GM18507 (cell line): ENCODE measurements at regions not wholly inside any gene's neighbourhood (a gene's known extent, or its start where the extent isn't known, plus 50 kb on each side); places are given as distances from the start of the nearest gene placed in this dataset.

Source experiments
- DNase-seq: peaks from one replicate; pipeline ENCODE4 v3.0.0; 2011; ENCODE audit warnings: low read depth; ENCODE audit not compliant: insufficient read length; ENCODE audit errors: extremely low spot score
- FAIRE-seq: peaks from 2 replicates; lab custom pipeline; 2011; peaks lifted over from hg19 to GRCh38; lab: Jason Lieb, UNC

DNA sequence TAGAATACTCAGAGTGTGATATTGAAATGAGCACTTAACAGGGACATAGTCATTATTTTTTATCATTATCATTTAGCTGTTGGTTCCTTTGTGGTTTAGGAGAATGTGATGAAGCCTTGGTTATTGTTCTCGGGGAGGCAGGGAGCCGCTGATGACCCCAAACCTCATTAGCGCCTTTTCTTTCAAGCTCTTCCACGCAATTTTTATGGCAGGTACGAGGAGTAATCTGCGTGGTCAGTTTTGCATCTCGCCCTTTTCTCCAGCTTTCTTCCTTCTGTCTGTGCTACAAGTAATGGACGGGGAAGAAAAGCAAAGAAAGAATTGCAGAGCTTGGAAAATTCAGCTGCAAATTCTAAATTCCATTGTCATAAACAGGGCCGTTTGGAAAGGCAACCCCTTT, 338.4 kb downstream of the GLRX3 start:
- no peak for DNase-seq
- FAIRE-seq, result no peak

- DNase-seq (no peak), FAIRE-seq (no peak)
Observed at GRCh38 chr10:130477360-130477759, 341.2 kb downstream of the GLRX3 start.

GRCh38 chr10:130479146-130479545, 343.0 kb downstream of the GLRX3 start:
- DNase-seq, result no peak
- FAIRE-seq, result no peak

GRCh38 chr10:130479926-130480325, 343.7 kb downstream of the GLRX3 start:
- no peak for FAIRE-seq
- DNase-seq, result no peak

- DNase-seq, result no peak
- no peak for FAIRE-seq
Observed at GRCh38 chr10:130480491-130480890, 344.3 kb downstream of the GLRX3 start.

DNA sequence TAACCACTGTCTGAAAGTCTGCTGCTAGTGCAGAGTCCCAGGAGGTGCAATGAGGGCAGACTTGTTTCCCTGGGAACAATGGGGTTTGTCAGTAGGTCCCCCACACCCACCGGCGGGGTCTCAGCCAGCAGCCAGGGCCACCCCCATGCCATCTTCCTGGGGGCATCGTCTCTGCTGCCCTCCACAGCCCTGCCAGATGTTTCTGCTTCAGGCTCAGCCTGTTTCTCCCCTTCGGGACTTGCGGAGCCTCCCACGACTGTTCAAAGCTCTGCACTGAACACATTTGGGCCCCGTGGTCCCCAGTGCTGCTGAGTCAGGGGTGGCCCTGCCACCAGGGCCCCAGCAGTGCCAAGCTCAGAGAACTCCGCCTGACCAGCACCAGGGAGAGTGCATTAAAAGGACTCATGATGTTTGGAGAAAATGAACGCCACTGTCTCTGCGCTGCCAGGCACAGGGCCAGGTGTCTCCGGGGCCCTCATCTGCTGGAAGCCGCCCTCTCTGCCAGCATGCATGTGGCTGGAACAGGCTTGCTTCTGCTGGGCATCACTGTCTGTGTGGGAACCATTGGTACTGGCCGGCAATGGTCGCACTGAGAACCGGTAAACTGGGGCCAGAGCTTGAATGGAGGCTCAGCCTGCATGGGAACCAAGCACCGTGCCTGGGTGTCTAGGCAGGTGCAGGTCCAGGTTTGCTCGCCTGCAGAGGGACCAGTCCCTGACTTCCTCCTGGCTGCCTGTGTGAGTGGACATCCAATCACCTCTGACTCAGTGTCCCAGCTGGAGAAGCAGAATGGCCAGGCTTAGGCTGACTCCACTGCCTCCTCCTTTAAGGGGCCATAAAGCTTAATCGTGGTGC, 345.1 kb downstream of the GLRX3 start:
- FAIRE-seq, result no peak

GRCh38 chr10:130481936-130482335, 345.7 kb downstream of the GLRX3 start:
- DNase-seq (no peak), FAIRE-seq (no peak)

More for the DNA sequence above, 345.1 kb downstream of the GLRX3 start:
- DNase-seq, result no peak

DNA sequence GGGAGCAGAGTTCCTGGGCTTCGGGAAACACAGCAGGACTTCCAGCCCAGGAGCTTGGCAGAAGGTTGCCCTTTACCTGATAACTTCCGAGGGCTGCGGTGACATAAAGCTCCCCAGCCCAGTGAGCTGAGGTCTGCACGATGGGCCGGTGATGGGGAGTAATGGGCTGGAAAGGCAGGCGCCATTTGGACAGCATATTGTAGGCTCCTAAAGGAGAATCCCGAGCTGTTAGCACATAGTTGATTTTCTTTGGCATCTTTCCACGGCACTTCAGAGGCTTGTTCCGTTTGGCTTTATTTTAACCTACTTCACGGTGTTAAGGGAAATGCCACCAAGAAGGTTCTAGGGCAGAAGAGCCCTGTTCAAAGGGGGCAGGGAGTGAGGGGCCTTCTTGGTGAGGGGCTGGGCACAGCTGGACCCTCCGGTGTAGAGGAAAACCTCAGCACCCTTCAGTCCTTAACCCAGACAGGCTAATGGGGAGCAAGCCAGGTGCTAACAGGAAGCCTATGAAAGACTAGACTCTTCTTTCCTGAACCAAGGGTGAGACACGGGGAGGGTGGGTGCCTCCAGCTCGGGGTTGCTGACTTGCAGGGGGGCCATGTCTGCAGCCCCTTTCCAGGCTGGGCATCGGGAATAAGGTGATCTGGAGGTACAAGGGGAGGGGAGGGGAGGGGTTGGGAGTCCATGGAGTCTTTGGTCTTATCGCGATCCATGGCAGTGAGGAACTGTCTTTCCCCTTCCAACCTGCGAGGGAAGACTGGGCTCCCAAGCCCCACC, 347.7 kb downstream of the GLRX3 start:
- DNase-seq, result no peak

DNA sequence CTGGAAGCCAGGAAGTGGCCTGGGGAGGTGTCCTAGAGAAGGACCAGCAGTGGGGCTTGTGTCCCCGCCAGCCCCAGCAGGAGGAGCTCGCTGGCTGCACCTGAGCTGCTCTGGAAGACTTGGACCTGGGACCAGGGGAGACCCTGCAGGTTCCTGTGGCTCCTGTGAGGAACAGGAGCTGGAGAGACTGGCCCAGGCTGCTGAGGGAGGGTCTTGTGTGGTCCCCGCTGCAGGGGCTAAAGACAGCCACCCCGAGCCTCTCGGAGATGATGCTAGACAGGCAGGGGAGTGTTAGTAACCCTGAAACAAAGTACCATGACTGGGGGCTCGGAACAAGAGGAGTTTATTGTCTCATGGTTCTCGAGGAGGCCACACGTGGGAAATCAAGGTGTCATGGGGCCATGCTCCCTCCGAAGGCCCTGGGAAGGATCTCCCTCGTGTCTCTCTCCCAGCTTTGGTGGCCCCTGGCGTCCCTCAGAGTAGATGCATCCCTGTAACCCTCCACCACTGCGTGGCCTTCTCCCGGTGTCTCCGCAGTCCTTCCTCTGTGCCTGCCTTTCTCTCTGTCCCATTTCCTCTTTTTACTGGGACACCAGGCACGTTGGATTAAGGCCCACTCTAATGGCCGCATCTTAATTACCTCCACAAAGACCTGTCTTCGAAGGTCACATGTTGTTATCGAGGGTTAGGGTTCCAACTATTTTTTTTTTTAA, 348.4 kb downstream of the GLRX3 start:
- FAIRE-seq (no peak), DNase-seq (no peak)

More for the DNA sequence above, 347.7 kb downstream of the GLRX3 start:
- no peak for FAIRE-seq

DNA sequence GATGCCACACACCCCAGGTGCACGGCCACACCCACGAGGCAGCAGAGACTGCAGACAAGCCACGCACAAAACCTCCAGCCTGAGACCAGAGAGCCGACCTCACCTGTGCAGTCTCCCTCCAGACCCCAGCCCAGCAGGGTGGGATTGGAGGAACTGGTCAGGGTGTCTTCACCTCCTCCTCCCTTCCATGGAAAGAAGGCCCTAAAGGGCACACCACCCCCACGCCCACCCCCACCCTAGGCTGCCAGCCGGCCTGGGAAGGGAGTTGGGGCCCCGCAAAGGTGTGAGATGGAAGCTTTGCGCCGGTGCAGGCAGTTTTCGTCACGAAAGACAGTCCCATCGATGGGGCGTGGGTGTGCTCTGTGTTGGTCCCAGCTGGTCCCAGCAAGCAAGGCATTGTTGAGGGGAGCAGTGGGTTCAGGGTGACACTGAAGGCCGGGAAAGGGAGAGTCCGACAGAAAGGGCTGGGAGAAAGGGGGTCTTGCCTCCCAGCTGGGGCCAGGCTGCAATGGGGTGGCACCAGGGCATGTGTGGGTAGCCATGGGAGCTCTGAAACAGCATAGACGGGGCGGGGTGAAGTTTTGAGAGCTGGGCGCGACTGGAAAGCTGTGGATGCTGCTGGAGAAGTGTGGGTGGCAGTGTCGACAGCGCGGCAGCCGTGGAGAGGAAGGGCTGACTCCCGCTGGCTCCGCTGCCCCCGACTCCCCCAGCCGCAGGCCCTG, 349.2 kb downstream of the GLRX3 start:
- DNase-seq, result no peak
- FAIRE-seq, result no peak

DNA sequence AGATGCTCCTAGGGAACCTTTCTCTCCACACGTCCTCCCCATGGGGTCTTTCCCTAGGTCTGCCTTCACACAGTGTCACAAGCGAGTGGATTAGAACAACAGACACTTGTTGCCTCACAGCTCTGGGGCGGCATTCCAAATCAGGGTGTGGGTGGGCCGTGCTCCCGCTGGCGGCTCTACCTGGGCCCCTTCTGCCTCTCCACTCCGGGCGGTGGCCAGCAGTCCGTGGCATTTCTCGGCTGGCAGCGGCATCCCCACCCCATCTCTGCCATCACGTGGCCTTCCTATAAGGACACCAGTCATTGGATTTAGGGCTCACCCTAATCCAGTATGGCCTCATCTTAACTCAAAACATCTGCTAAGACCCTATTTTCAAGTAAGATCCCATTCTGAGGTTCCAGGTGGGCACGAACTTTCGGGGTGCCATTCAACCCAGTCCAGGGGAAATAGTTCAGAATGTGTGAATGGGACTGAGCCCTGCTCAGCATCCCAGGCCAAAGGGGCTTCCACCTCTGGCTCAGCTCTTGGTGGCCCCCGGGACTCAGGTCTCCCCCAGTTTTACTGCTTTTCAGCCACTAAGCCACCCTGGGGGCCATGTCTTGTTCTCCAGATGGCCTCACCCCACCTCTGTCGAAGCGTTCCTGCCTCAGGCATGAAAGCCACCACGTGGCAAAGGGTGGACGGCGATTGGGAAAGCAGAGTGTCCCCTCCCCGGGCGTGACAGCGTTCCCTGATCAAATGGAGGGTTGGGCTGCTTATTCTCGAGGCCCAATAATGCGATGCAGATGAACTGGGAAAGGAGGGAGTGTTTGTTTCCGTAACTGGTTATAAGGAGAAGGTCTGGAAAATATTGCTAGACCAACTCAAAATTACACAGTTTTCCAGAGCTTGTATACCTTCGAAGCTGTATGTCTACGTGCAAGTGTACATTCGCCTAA, 350.0 kb downstream of the GLRX3 start:
- FAIRE-seq, result no peak
- no peak for DNase-seq

DNA sequence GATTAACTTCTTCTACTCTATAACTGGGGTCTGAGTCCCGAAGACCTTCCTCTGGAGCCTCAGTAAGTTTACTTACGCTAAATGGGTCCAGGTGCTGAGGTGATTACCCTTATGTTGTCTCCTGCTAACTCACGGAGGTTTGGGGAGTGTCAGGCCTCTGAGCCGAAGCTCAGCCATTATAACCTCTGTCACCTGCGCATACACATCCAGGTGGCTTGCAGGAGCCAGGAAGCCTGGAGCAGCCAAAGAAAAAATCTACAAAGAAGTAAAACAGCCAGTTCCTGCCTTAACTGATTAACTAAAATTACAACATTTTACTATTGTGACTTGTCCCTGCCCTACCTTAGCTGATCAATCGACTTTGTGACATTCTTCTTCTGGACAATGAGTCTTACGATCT, 350.7 kb downstream of the GLRX3 start:
- DNase-seq, result no peak
- no peak for FAIRE-seq

GRCh38 chr10:130487566-130487965, 351.4 kb downstream of the GLRX3 start:
- DNase-seq, result no peak
- no peak for FAIRE-seq

DNA sequence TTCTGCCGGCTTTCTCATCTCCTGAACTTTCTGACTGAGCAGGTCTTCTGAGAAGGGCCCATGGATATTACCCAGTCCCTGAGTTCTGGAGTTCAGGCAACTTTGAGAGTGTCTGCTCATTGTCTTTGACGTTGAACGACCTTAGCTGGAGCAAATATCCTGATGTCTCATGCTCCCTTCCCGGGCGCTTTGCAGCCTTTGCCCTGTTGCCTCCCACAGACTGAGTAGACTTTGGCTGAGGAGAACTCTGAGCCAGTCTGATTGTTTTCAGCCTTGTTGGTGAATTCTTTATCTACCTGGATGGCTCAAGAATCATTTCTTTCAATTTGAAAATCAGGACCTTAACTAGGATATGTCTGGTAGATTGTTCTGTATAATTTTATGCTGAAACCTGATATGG, 353.7 kb downstream of the GLRX3 start:
- FAIRE-seq (no peak), DNase-seq (no peak)

- FAIRE-seq (no peak), DNase-seq (no peak)
Observed at GRCh38 chr10:130491011-130491692, 355.0 kb downstream of the GLRX3 start.

- no peak for FAIRE-seq
- DNase-seq, result no peak
Observed at GRCh38 chr10:130491693-130492050, 355.5 kb downstream of the GLRX3 start.

DNA sequence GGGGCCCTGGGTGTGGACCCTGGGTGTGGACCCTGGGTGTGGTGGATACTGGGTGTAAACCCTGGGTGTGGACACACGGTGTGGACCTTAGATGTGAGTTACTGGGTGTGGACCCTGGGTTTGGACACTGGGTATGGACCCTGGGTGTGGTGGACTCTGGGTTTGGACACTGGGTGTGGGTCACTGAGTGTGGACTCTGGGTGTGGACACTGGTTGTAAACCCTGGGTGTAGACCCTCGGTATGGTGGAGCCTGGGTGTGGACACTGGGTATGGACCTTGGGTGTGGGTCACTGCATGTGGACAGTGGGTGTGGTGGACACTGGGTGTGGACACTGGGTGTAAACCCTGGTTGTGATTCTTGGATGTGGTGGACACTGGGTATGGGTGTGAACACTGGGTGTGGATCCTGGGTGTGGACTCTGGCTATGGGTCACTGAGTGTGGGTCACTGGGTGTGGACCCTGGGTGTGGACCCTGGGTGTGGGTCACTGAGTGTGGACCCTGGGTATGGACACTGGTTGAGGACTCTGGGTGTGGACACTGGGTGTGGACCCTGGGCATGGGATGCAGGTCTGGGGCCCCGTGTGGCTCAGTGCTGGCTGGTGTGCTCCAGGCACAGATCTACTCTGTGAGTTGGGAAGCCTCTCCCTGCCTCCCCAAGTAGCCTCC, 356.2 kb downstream of the GLRX3 start:
- DNase-seq (no peak), FAIRE-seq (no peak)

DNA sequence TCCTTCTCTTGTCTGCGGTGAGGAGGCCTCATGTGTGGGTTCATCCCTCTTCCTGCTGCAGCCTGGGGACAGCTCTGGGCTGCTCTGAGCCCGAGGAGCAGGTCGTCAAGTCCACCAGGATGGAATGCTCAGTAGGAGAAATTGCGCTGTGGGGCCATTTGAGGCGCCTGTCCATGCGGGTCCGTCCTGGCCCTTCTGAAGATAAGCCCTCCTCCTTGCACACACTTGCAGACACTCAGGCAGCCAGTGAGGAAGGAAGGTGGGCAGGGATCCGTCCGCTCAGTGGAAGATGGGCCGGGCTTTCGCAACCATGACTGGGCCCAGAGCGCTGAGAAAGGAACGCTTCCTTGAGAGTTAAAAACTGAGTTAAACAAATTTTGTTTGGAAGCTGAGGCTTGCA, 356.8 kb downstream of the GLRX3 start:
- DNase-seq, result no peak
- FAIRE-seq, result no peak
